GM19035 (cell line): ENCODE measurements at regions not wholly inside any gene's neighbourhood (a gene's known extent, or its start where the extent isn't known, plus 50 kb on each side); places are given as distances from the start of the nearest gene placed in this dataset.
"Not testable (repeated sequence)": the region's sequence is repeated elsewhere in the genome, so short reads cannot be mapped to it uniquely, and the experiment has no call there.

ENCODE experiments used
- ATAC-seq: cut with Tn5 transposase; IDR thresholded peaks from one replicate; pipeline ENCODE4 v1.9.1; 2021; ENCODE audit not compliant: unreplicated experiment

DNA sequence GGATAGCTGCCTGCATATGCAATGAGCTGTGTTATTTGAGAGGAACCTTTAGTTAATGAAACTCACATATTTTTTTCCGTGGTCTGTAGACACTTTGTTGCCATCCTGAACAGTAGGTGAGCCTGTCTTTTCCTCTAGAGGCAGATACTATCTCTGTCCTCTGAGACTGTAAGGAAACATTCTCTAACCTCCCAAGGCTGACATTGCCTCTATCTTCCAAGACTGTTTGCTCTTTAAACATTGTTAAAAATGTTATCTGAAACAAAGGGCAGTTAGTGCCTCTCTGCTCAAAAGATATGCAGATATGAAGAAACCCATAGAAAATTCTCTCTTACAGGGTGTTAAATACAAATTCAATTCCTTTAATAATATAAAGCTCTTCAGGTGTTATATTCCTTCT is 963.8 kb upstream of the CNTN5 start:
- no peak for ATAC-seq

DNA sequence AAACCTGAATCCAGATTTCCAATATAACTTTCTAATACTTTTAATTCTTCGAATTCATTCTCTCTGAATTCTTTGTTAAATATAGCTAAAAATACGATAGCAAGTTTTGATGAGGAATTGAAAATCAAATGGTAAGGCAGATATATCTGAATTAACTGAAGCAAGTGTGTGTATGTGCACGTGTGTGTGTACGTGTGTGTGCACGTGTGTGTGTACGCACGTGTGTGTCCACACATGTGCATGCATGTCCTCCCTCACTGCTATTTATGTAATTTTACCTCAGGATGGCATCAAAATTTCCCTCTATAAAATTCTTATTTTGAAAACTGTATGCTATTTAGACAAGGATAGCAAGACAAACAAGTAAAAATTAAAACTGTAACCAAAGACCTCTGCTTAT is 961.3 kb upstream of the CNTN5 start:
- no peak for ATAC-seq

DNA sequence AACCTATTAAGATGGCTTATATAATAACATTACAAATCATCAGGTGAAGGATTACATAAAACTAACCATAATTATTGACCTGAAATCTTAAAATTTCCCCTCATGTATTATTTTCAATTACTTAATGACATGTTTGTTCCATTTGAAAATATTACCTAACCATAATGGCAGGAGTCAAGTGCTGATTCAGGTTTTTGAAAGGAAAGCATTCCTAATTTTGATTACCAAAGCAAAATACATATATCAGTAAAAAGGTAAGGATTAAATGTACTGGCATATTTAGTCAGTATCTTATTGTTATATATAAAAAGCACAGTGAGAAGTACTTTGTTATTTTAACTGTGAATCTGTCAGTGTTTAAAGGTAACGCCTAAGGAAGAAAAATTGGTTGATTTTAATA is 960.0 kb upstream of the CNTN5 start:
- no peak for ATAC-seq

DNA sequence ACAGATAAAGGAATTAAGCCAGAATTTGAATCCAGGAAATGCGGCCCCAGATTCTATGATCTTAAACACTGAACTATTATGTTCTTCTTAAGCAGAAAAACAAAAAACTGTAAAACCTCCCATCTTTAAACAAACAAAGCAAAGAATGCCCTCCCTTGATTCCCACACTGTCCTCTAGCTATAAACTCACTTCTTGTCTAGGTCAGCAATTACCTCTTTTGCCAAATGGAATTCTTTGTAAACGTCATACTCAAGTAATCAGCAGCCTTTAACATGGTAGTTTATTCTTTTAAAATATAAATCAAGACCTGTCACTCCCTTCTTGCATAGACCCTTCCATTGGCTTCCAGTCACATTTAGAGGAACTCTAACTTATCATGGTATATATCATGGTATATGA is 958.9 kb upstream of the CNTN5 start:
- no peak for ATAC-seq

DNA sequence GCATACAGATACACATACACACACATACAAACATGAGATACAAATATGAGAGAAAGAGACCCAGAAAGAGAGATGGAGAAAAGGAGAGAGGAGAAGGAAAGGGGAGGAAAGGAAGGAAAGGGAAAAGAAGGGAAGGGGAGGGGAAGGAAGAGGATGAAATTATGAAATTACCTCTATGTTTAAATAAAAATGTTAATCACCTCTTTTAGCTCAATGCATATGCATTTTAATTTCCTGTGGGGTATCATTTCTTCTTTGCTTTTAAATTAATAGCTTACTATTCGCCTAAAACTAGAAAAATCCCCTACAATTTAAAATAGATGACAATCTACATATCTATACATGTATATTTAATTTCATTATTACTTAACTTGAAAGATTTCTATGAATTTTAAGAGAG is 958.0 kb upstream of the CNTN5 start:
- no peak for ATAC-seq

DNA sequence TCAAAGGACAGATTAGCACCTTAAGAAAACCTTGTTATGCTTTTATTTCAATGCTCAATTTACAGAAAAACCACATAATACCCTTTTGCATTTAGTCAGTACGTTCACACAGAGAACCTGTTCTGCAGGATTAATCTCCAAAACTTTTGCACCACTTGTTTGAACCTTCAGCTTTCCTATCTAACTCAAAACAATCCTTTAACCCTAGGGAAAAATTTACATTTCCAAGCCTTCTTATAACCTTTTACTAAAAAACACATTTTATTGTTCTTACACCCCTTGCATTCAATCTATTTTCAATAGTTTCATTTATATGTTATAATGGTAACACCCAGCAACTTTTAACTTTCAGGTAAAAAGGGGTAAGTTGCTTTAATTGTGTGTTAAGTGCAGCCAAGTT is 952.5 kb upstream of the CNTN5 start:
- ATAC-seq, result no peak

DNA sequence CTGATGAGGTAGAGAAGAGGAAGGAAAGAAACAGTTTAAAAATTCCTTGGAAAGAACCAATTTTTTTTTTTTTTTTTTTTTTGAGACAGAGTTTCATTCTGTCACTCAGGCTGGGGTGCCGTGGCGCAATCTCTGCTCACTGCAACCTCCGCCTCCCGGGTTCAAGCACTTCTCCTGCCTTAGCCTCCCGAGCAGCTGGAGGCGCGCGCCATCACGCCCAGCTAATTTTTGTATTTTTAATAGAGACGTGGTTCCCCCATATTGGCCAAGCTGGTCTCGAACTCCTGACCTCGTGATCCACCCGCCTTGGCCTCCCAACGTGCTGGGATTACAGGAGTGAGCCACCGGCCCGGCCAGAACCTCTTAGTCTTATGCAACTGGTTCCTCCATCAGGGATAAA is 951.6 kb upstream of the CNTN5 start:
- not testable (repeated sequence) for ATAC-seq

DNA sequence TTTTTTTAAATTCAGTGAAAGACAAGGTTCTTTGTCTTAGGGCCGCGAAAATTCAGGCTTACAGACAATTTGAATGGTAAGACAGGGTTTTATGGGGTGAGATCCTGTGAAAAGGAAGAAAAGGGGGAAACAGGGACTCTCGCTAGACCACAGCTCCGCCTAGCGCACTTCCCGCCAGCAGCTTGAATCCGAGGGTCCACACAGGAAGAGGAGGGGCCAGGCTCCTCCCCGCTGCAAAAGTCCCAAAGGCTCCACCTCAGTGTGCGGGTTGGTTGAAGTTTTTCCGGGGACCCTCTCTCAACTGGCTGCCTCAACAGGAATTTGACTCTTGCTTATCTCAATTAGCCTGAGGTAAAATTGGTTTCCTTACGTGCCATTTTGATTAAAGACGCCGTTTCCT is 950.9 kb upstream of the CNTN5 start:
- no peak for ATAC-seq

DNA sequence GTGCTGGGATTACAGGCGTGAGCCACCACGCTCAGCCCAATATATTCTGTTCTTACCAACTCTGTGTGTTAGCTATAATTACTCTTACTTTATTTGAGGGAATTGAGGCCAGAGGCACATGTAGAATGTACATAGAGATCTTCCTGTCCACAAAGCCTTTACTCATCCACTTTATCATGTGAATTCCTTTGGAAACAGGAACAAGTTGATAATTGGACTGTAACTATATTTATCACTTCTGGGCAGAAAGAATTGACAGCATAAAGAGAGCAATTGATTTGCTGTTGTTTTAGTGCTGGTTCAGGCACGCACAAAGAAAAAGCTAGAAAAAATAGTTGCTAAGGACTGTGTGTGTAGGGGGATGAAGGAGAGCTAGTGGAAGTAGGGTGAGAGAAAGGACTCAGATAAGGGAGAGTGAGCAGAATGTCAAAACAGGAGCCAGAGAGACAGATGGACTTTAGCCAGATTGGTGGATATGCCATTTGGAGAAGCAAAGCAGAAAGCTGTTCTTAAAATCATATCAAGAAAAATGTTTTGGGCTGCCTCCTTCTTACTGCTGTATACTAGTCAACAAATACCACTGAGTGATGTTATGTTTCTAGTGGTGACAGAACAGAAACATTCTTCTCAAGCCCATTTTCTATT is 929.8 kb upstream of the CNTN5 start:
- ATAC-seq, result no peak

DNA sequence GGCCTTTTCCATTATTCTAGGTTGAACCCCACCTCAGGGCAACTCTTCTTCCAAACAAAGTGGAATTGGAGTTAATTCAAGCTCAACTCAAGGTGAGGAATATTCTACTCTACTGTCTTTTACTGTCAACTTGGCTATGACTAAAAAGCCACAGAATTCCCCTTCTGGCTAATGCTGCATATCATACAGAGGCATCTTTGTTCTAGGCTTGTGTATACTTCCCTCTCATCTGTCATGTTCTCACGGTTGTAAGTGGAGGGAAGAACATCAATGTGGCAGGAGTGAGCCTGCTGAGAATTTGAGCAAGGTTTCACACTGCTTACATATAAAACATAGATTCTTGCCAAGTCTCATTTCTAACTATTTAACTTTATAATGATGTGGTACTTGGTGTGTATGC is 921.4 kb upstream of the CNTN5 start:
- ATAC-seq, result no peak

DNA sequence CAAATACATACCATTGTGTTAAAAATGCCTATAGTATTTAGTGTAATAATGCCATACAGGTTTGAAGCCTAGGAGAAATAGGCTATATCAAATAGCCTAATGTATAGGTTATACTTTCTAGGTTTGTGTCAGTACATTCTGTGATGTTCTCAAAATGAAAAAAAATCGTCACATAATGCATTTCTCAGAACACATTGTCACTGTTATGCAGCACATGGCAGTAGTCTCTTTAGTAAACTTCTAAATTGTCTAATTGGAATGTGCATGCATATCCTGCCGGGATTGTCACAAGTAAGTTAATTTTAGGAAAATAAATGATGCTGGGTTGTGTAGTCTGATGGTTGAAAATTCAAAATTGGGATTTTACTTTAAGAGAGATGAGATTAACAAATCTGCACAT is 920.1 kb upstream of the CNTN5 start:
- no peak for ATAC-seq

DNA sequence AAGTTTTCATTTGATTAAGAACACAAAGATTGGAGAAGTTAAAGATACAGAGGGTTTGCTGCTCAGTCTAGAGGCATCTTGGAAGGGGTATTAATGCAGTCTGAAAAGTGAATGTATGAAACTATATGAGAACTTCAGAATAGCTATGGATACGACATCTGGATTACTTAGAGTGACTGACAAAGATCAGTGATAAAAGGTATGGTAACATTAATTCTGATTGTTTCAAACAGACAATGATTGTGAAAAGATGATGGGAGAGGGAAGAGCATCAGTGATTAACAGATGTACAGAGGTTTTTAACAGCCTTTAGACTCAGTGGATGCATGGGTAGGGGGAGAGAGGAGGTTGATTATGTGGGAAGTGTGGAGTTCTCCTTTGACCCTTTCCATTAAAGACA is 919.4 kb upstream of the CNTN5 start:
- no peak for ATAC-seq

DNA sequence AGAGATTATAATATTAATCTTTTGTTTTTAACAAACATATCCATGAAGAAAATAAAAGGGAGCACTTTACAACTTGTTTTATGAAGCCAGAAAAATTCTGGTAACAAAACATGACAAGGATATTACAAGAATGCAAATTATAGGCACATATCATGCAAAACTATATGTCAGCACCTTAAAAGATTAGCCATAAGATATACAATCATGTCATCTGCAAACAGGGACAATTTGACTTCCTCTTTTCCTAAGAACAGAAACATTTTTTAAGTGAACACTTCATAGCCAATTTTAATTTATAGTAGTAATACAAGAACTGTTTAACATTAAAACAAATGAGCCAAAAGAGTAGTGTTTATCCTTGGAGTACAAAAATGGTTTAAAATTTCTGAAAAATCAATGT is 916.5 kb upstream of the CNTN5 start:
- no peak for ATAC-seq

DNA sequence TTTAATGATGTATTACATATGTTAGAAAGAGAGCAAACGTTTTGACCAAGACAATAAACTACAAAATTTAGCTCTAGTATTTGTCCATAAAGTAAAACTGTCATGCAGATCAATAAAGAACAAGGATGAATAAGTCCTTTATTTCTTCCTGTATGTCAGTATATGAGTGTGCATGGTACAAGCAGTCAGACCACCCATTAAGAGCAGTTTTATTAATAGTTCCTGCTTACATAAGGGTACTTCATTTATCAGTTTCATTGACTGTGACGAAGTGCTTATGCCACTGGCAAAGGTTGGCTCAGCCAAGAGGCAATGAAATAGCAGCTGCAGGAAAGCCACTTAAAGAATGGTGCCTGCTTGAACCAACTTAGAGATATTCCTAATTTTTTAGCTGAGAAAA is 913.0 kb upstream of the CNTN5 start:
- ATAC-seq, result no peak

DNA sequence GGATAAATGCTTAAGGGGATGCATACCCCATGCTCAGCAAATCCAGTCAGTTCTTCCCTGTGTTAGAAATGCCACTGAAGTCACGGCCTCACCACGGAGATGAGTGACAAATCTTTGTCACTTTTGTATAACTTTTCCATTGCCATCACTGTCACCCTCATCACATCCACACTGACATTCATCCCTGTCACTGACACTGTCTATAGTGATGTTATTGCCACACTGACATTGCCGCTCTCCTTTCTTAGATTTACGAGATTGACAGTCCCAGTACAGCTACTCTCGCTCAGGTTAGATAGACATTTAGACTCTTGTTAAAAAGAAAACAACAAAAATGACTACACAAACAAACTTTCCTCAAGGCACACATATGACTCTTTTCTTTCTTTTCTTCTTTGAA is 910.7 kb upstream of the CNTN5 start:
- ATAC-seq, result no peak

DNA sequence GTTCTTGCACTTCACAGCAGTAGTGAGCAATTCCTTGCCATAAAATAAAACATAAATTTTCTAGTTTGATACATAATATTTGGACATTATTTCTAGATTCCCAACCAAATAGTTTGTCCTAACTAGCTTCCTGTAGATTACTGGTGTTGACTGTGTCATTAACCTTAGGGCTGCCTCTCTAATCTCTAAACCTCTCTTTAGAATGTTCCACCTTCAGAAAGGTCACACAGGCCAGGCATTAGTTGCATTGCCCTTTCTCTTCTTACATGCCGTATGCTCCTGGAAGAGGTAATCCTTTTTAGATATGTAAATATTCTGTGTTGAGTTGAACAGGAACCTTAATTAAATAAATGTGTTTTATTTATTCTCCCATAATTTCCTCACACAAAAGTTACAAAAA is 904.9 kb upstream of the CNTN5 start:
- no peak for ATAC-seq

DNA sequence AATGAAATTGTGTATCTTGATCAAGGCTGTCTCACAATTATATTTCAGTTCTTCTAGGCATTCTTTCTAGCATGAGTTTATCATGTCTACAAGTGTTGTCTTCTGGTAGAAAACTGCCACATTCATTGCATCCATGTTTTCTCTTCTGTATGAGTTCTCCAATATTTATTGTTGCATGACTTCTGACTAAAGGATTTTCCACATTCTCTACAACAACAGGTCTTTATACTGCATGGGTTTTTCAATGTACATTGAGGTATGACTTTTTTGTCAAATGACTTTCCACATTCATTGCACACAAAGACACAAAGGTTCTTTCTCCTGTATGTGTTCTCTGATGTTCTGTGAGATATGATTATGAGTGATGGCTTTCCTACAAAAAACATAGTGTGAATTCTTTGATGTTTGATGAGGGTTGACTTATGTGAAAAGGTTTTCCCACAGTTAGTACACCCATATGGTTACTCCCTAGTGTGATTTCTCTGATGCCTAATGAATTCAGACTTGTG is 890.6 kb upstream of the CNTN5 start:
- ATAC-seq, result no peak

DNA sequence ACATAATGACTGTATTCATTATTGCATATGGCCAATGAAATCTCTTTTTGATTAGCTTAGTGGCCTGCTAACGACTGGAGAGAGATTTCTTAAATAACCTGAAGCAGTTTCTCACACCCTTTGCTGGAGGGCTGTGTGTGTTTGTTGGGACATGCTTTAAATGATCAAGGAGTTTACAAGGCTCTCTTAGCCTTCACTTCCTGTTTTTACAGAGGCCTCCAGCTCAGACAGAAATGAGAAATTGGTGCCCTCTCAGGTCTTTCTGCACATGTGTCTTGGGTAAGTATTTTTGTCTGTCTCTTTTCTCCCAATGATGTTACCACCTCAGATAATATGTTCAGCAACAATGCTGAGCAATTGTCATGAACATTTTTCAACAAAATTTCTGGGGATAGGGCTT is 884.4 kb upstream of the CNTN5 start:
- ATAC-seq, result no peak

DNA sequence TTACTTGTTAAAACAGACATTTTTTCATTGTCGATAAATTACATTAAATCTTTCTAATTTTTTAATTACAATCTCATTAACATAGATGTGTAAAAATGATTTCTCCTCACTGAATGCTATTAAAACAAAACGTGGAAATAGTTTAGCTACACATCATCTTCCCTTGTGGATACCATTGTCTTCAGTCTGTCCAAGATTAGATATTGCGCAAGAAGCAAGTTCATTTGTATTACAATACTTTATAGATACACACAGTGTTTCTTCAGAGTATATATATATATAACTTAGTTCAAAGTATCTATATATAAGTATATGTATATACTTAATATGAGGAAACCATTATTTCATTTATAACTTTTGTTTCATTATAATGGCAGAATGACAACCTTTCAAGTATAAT is 883.3 kb upstream of the CNTN5 start:
- ATAC-seq, result no peak

DNA sequence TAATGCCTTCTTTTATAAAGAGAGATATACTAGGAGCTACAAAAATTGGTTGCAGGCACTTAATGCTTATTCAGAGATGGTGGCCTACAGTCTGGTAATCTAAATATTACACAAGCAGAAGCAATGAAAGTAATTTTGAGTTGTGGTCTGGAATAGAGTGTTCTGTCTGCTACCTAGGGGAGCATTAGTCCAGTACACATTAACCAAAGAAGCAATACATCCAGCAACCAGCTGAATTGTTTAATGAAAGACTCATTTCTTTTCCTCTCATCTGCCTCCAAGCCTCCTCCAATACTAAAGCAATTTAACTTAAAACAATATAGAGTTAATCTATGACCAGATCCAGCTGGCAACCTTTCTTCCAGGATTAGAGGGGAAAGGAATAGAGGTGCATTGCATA is 877.1 kb upstream of the CNTN5 start:
- no peak for ATAC-seq

DNA sequence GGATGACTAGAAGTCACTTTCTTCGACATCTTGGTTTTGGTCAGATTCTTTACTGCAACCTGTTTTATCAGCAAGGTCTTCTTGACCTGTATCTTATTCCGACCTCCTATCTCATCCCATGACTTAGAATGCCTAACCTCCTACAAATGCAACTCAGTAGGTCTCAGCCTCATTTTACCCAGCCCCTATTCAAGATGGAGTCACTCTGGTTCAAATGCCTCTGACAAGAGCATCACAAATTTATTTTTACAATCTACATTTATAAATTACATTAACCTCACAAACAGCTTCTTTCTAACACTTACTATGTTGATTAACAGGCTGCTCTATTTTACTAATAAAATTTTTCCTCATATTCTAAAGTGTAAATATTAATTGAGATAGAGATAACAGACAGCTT is 867.0 kb upstream of the CNTN5 start:
- no peak for ATAC-seq

DNA sequence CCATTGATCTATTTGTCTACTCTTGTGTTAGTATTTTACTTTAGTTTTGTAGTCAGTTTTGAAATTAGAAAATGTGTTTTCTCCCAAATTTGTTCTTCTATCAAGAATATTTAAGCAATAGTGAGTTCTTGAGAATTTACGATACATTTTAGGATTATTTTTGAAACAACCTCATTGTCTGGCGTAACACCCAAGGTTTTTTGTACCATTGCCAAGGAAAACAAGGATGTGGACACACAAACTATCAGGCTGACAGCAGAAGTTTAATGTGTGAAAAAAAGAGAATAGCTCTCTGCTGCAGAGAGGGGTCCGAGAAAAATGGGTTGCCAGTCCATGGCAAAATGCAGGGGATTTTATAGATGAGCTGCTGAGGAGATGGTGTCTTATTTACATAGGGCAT is 865.1 kb upstream of the CNTN5 start:
- ATAC-seq, result no peak

DNA sequence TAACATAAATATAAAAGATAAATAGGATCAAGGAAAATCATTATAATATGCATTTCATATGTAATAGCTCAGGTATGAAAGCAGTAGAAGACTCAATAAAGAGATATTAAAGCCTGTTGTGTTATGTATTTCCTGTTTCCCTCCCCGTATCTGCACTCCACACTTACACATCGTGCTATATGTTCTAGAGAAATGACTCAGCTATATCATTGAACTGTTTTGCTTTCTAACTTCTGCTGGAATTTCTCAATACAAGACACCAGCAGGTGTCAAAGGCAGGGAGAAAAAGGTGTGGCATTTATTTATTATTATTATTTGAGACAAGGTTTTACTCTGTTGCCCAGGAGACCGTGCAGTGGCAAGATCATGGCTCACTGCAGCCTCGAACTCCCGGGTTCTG is 842.8 kb upstream of the CNTN5 start:
- no peak for ATAC-seq

DNA sequence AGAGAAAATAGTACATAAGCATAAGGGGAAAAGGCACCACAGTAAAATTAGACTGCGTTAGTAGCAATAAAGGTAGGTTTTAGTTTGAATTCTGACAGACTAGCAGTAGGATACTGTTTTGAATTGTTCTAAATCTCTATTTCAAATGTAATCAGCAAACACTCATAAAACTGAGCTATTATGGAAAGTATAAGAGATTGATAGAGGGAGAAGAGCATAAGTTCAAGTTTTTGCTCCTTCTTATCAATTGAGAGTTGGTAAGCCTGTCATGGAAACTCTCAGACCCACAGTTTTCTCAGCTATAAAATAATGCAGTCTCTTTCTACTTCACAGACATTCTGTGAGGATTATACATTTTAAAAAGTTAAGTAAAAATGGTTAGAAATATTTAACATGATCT is 840.2 kb upstream of the CNTN5 start:
- ATAC-seq, result no peak
